GM13976 (cell line): ENCODE measurements at regions not wholly inside any gene's neighbourhood (a gene's known extent, or its start where the extent isn't known, plus 50 kb on each side); places are given as distances from the start of the nearest gene placed in this dataset.
A peak's percentile ranks its signal among the peaks of the same experiment; 100 is the strongest.

Source experiments
- DNase-seq: peaks from one replicate; pipeline ENCODE4 v3.0.0; 2012; ENCODE audit warnings: low spot score
- in situ Hi-C: fragments of 300-500 bp; cut with MboI; formaldehyde crosslinking; loops from one replicate; pipeline ENCODE4 v1.12.0; 2022; ENCODE audit warnings: low sequenced_read_pairs, mixed read lengths, inconsistent platforms; ENCODE audit not compliant: unreplicated experiment
- TF ChIP-seq, protein P1 (sequence below): IDR thresholded peaks from 2 replicates; pipeline ENCODE4 v1.5.1; 2012; ENCODE audit warnings: borderline replicate concordance, mild to moderate bottlenecking; ENCODE audit not compliant: insufficient read depth; ENCODE audit errors: extremely low read depth, missing control alignments, control extremely low read depth

- in situ Hi-C loops = no loop called here
- TF ChIP-seq, protein P1, sequence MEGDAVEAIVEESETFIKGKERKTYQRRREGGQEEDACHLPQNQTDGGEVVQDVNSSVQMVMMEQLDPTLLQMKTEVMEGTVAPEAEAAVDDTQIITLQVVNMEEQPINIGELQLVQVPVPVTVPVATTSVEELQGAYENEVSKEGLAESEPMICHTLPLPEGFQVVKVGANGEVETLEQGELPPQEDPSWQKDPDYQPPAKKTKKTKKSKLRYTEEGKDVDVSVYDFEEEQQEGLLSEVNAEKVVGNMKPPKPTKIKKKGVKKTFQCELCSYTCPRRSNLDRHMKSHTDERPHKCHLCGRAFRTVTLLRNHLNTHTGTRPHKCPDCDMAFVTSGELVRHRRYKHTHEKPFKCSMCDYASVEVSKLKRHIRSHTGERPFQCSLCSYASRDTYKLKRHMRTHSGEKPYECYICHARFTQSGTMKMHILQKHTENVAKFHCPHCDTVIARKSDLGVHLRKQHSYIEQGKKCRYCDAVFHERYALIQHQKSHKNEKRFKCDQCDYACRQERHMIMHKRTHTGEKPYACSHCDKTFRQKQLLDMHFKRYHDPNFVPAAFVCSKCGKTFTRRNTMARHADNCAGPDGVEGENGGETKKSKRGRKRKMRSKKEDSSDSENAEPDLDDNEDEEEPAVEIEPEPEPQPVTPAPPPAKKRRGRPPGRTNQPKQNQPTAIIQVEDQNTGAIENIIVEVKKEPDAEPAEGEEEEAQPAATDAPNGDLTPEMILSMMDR = no peak
- DNase-seq = peak; percentile 5
These were observed 576.7 kb downstream of the ALG10 start for GRCh38 chr12:34598851-34599529.

DNA sequence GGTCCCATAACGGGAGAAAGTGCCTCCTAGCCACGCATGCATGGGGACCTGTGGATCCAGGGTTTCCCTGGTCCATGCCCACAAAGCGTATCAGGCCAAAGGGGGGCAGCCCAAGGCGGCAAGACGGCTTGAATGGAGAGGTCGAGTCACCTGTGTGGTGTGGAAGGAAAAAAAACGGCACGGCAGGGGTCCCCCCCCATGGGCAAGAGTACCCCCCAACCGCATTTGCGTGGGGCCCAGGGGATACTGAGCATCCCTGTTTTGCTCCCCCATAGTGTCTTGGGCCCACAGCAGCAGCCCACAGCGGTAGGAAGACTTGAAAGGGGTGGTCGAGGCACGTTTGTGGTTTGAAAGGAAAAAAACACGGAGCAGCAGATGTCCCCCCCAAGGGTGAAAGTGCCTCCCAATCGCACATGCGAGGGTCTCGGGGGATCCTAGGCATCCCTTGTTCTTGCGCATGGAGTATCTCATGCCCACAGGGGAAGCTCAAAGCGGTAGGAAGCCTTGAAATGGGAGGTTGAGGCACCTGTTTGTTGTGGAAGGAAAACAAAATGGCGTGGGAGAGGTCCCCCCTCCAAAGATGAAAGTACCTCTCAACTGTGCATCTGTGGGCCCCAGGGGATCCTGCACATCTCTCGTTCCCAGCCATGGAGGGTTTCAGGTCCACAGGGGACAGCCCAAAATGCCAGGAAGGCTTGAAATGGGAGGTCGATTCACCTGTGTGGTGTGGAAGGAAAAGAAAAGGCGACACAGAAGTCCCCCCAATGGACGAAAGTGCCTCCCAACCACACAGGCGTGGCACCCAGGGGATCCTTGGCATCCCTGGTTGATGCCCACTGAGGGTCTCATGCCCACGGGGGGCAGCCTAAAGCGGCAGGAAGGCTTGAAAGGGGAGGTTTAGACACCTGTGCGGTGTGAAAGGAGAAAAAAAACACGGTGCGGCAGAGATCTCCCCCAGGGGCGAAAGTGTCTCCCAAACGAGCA lies 577.5 kb downstream of the ALG10 start:
- DNase-seq = peak; percentile 4
- in situ Hi-C loops = no loop called here
- TF ChIP-seq, protein P1 = no peak

DNA sequence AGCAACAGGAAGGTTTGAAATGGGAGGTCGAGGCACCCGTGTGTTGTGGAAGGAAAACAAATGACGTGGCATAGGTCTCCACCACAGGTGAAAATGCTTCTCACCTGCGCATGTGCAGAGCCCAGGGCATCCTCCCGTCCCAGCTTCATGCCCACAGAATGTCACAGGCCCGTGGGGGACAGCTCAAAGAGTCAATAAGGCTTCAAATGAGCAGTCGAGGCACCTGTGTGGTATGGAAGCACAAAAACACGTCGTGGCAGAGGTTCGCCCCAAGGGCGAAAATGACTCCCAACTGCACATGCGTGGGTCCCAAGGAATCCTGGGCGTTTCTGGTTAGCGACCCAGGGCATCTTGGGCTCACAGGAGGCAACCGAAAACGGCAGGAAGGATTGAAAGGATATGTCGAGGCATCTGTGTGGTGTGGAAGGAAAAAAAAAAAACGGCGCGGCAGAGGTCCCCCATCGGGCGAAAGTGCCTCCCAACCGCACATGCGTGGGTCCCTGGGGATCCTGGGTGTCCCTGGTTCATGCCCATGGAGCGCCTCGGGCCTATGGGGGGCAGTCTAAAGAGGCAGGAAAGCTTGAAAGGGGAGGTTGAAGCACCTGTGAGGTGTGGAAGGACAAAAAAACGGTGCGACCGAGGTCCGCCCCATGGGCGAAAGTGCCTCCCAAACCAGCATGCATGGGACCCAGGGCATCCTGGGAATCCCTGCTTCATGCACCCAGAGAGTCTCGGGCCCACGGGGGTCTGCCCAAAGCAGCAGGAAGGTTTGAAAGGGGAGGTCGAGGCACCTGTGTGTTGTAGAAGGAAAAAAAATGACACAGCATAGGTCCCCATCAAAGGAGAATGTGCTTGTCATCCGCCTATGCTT lies 578.5 kb downstream of the ALG10 start:
- TF ChIP-seq, protein P1 = no peak
- peak; percentile 9 for DNase-seq
- in situ Hi-C loops = no loop called here

GRCh38 chr12:34601689-34602088 lies 579.4 kb downstream of the ALG10 start:
- peak; percentile 3 for DNase-seq
- in situ Hi-C loops = no loop called here
- TF ChIP-seq, protein P1 = no peak

GRCh38 chr12:34602213-34602940 lies 580.1 kb downstream of the ALG10 start:
- TF ChIP-seq, protein P1 = no peak

More at GRCh38 chr12:34602213-34602940, 580.1 kb downstream of the ALG10 start:
- DNase-seq = peak; percentile 8
- in situ Hi-C loops = no loop called here
